ENCODE measurements at regions not wholly inside any gene's neighbourhood (a gene's known extent, or its start where the extent isn't known, plus 50 kb on each side); places are given as distances from the start of the nearest gene placed in this dataset.

DNA sequence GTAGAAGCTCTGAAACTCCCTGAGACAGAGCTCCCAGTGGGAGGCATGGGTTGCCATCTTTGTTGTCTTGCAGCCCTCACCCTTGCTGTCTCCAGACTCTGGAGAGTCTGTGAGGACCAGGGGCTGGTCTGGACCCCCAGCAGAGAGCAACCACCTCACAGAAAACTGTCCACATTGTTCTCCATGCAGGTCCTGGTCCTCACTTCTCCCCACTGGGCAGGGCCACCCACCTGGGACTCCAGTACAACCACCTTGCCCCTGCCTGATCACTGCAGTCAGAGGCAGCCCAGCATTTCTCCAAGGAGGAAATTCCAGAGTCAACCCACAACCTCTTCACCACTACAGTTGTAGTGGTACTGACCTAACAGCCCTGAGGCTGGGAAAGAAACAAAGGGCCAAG is 285.6 kb upstream of the RPS23 start:
- TF ChIP-seq, protein P1, sequence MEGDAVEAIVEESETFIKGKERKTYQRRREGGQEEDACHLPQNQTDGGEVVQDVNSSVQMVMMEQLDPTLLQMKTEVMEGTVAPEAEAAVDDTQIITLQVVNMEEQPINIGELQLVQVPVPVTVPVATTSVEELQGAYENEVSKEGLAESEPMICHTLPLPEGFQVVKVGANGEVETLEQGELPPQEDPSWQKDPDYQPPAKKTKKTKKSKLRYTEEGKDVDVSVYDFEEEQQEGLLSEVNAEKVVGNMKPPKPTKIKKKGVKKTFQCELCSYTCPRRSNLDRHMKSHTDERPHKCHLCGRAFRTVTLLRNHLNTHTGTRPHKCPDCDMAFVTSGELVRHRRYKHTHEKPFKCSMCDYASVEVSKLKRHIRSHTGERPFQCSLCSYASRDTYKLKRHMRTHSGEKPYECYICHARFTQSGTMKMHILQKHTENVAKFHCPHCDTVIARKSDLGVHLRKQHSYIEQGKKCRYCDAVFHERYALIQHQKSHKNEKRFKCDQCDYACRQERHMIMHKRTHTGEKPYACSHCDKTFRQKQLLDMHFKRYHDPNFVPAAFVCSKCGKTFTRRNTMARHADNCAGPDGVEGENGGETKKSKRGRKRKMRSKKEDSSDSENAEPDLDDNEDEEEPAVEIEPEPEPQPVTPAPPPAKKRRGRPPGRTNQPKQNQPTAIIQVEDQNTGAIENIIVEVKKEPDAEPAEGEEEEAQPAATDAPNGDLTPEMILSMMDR (IDR thresholded peaks at IDR 0.05; ENCODE audit: low read length) = no peak
- no peak for TF ChIP-seq EZH2phosphoT487 (IDR thresholded peaks at IDR 0.05; ENCODE audit: low read length)
- no peak for TF ChIP-seq EZH2 (optimal IDR thresholded peaks at IDR 0.05; ENCODE audit: low read depth, low read length)

Data from MM.1S (cell line).